ENCODE measurements at regions not wholly inside any gene's neighbourhood (a gene's known extent, or its start where the extent isn't known, plus 50 kb on each side); places are given as distances from the start of the nearest gene placed in this dataset.

DNA sequence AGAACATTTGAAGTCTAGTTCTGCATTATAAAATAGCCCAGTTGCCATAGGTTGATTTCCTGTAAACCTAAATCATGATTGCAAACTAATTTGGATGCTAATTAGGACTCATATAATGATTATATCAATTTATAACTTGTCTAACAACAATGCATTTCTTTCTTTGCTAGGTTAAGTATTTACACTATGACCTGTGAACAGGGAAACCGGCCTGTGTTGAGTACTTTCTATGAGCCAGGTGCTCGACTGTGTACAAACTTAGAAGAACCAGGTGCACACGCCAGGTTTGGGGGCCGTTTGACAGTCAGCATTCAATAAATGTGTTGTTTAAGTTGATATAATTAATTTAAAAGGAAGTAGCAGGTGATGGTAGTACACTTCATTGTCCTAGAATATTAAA, 203.1 kb downstream of the TM9SF2 start:
- Mint-ChIP-seq H3K4me1 (ENCODE audit: unreplicated experiment) (no peaks in the 10 kb centered on the region), H3K4me3 (no peak overlapping the region), H3K9me3 (no peaks in the 10 kb centered on the region)

DNA sequence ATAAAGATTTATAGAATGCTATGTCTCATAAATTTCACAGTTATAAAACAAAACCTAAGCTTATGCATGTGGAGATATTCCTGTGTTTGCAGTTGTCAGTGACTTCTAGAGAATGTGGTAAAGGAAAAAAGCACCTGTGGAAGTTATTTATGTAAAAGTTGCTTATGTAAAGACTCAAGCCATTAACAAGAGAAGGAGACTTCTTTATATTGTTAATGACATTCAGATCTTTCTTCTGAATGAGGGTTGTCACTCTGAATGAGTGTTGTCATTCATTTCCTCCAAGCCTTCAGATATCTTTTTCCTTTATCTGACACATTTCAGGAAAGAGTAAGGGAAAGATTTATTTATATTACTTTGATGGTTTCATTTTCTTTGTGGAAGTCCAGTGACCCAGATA, 202.6 kb downstream of the TM9SF2 start:
- Mint-ChIP-seq H3K4me3 (no peak overlapping the region), H3K4me1 (ENCODE audit: unreplicated experiment) (no peaks in the 10 kb centered on the region), H3K27ac (no peak overlapping the region), H3K36me3 (no peaks in the 10 kb centered on the region), H3K27me3 (peaks cover 3% of the 10 kb centered on the region), H3K9me3 (no peaks in the 10 kb centered on the region)
- DNase-seq (ENCODE audit: extremely low spot score, unreplicated experiment): no peak
- TF ChIP-seq, protein P1, sequence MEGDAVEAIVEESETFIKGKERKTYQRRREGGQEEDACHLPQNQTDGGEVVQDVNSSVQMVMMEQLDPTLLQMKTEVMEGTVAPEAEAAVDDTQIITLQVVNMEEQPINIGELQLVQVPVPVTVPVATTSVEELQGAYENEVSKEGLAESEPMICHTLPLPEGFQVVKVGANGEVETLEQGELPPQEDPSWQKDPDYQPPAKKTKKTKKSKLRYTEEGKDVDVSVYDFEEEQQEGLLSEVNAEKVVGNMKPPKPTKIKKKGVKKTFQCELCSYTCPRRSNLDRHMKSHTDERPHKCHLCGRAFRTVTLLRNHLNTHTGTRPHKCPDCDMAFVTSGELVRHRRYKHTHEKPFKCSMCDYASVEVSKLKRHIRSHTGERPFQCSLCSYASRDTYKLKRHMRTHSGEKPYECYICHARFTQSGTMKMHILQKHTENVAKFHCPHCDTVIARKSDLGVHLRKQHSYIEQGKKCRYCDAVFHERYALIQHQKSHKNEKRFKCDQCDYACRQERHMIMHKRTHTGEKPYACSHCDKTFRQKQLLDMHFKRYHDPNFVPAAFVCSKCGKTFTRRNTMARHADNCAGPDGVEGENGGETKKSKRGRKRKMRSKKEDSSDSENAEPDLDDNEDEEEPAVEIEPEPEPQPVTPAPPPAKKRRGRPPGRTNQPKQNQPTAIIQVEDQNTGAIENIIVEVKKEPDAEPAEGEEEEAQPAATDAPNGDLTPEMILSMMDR (conservative IDR thresholded peaks at IDR 0.05): no peak

More for the DNA sequence above, 203.1 kb downstream of the TM9SF2 start:
- TF ChIP-seq, protein P1 (conservative IDR thresholded peaks at IDR 0.05): no peak
- no peak for DNase-seq (ENCODE audit: extremely low spot score, unreplicated experiment)
- Mint-ChIP-seq H3K27me3 (peaks cover 3% of the 10 kb centered on the region), H3K27ac (no peak overlapping the region), H3K36me3 (no peaks in the 10 kb centered on the region)

DNA sequence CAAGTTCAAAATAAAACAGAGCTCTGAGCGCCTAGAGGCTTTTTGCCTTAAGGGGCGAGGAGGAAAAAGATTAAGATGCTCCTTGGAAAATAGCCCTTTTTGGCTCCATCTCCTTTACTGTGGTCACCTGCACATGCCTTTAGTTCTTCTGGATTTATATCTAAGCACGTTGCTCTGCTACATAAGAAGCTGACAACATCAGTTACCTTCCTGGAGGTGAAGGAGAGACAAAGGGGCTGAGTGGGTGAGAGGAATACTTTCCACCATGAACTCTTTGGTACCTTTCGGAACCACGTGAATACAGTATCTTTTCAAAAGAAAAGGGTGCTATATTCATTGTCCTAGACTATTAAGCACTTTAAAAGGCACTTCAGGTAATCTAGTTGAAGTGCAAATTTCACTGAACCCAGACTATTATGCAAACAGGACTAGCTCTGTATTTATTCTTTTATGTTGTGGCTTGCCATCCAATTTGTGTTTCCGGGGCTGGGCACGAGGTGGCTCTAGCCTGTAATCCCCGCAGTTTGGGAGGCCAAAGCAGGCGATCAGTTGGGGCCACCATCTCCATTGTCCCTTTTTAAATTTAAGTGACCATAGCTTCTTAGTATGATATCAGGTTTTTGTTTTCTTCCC, 201.5 kb downstream of the TM9SF2 start:
- Mint-ChIP-seq H3K27me3 (peaks cover 3% of the 10 kb centered on the region), H3K9me3 (no peaks in the 10 kb centered on the region), H3K4me3 (no peak overlapping the region), H3K4me1 (ENCODE audit: unreplicated experiment) (no peaks in the 10 kb centered on the region), H3K27ac (no peak overlapping the region), H3K36me3 (no peaks in the 10 kb centered on the region)
- TF ChIP-seq, protein P1 (conservative IDR thresholded peaks at IDR 0.05): no peak
- DNase-seq (ENCODE audit: extremely low spot score, unreplicated experiment): no peak

DNA sequence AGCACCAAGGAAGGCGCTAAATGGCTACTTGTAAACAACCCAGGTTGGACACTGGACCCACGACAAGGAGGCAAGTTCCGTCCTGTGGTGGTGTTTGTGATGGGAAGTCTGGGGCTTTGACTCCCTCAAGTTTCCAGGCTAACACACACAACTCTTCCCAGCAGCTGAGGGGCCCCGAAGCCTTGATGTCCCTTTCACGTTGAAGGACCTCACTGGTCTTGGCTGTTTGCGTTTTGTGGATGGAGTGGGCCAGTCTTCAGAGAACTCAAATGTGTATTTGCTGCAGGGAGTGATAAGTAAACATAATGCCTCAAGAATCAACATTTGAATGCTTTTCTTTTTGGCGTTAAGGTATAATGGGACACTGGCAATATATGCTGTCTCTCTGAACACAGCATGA, 199.2 kb downstream of the TM9SF2 start:
- TF ChIP-seq, protein P1 (conservative IDR thresholded peaks at IDR 0.05): no peak
- no peak overlapping the region for H3K27ac Mint-ChIP-seq
- no peaks in the 10 kb centered on the region for H3K4me1 Mint-ChIP-seq (ENCODE audit: unreplicated experiment)
- no peaks in the 10 kb centered on the region for H3K36me3 Mint-ChIP-seq
- peaks cover under 1% of the 10 kb centered on the region for H3K27me3 Mint-ChIP-seq
- DNase-seq (ENCODE audit: extremely low spot score, unreplicated experiment): no peak
- H3K9me3 Mint-ChIP-seq: no peaks in the 10 kb centered on the region
- no peak overlapping the region for H3K4me3 Mint-ChIP-seq

DNA sequence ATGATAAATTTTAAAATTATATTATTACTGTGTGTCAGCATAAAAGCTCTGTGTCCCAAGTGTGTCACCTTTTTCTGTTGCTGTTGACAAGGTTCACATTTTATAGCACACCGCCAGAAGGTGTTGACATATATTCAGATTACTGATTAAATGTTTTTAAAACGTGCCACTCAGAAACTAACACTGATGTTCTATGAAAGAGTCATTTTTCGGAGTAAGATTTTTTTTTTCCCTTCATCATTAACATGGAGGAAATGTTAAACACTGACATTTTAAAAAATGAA, 197.5 kb downstream of the TM9SF2 start:
- DNase-seq (ENCODE audit: extremely low spot score, unreplicated experiment): no peak
- Mint-ChIP-seq H3K36me3 (no peaks in the 10 kb centered on the region), H3K4me3 (no peak overlapping the region), H3K4me1 (ENCODE audit: unreplicated experiment) (no peaks in the 10 kb centered on the region), H3K27me3 (peaks cover 12% of the 10 kb centered on the region), H3K9me3 (no peaks in the 10 kb centered on the region), H3K27ac (no peak overlapping the region)
- TF ChIP-seq, protein P1 (conservative IDR thresholded peaks at IDR 0.05): no peak
